CD4-positive, alpha-beta T cell treated with Interleukin-6 for 4 hours (primary cell): ENCODE measurements at regions not wholly inside any gene's neighbourhood (a gene's known extent, or its start where the extent isn't known, plus 50 kb on each side); places are given as distances from the start of the nearest gene placed in this dataset.

Experiments
- DNase-seq: peaks from one replicate; pipeline ENCODE4 v3.0.0-alpha.2; 2020; ENCODE audit warnings: mixed read lengths

DNA sequence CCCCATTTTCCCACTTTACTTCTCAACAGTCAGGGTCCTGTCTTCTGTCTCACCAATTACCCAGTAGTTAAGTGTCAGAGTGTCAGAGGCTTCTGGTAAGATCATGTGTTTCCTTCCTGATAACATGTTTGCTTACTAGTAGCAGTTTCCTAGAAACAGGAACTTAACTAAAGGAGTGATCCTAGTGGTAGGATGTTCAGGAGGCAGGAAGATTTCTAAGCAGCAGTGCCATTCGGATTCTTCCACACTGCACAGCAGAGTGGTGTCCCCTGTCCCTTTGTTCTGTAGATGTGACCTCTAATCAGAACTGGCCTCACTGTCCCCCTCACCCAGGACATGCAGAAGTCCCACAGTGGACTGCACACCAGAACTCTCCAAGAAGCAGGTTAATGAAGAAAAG lies 221.8 kb upstream of the OSR1 start:
- no peak for DNase-seq

GRCh38 chr2:19579461-19579860 lies 221.0 kb upstream of the OSR1 start:
- DNase-seq: no peak

GRCh38 chr2:19577723-19578122 lies 219.3 kb upstream of the OSR1 start:
- no peak for DNase-seq

GRCh38 chr2:19576411-19576810 lies 218.0 kb upstream of the OSR1 start:
- no peak for DNase-seq

GRCh38 chr2:19575641-19576040 lies 217.2 kb upstream of the OSR1 start:
- no peak for DNase-seq

DNA sequence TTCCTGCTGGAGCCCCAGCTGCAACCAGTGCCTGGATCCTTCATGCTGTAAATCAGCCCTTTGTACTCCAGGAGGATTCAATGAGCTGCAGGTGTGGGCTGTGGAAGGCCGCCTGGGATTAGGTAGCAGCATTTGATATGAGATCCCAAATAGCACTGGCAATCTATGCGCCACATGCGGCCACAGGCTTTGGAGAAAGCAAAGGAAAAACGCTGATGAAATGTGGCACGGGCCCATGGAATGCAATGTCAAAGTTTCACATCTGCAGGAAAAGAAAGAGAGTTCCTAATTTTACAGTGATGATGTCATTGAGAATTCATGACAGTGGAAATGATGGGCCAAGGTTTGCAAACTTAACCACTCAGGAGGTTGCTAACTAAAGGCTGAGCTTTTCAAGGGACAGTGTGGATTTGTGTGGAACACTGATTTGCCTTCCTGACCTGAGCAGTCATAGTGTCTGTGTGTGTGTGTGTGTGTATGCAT lies 216.4 kb upstream of the OSR1 start:
- no peak for DNase-seq

DNA sequence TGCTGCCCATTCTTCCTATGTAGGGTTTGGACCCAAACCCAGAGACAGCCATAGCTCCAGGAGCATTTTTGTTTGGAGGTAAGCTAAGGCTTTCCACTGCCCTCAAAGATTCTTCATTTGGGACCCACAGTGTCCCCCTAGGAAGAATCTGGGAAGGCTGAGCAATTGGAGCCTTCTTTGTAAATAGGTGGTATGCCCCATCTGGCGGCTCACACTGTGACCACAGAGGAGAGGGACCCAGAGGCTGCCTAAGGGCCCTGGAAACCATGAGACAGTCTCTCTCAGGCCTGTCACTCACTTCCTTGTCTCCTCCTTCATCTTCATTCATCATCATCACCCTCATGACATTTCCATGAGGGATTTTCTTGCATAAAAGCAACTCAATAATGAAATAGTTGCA lies 215.4 kb upstream of the OSR1 start:
- no peak for DNase-seq

DNA sequence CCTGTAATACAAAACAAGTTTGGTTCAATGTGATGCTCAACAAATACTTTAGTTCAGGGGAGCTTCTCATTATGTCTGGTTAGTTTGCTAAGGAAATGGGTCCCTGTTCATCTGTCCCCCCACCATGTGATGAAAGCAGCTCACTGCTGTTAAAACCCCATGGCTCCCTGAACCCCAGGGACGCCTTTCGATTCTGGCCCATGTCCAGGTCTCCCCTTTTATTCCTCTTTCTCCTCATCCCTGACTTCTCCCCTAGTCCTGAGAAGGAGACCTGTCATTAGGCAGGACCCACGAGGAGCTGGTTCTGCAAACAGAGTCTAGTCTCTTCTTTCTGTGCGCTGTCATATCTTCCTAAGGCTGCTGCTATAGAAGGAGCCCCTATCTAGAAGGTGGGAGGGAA lies 213.3 kb upstream of the OSR1 start:
- DNase-seq: no peak

DNA sequence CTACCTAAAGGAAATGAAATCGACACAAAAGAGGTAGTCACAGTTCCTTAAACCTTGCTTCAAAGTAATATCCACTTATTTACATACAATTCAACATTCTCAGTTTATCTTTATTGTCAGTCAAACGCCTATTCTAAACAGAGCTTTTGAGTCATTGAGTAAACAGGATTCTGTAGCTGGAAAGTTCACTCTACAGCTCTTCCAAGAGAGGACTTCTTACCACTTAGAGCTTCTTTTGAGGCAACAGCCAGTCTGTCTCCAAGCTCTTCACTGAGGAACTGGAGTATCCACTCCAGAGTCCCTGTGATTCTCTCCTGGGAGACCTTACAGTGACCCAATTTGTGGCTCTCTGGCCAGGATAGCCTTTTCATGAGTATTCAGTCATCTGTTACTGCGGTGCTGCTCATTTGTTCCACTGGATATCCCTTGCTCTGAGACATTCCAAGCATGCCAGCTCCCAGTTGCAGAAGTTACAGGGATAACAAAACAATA lies 210.9 kb upstream of the OSR1 start:
- no peak for DNase-seq

GRCh38 chr2:19568809-19569208 lies 210.4 kb upstream of the OSR1 start:
- DNase-seq: no peak

DNA sequence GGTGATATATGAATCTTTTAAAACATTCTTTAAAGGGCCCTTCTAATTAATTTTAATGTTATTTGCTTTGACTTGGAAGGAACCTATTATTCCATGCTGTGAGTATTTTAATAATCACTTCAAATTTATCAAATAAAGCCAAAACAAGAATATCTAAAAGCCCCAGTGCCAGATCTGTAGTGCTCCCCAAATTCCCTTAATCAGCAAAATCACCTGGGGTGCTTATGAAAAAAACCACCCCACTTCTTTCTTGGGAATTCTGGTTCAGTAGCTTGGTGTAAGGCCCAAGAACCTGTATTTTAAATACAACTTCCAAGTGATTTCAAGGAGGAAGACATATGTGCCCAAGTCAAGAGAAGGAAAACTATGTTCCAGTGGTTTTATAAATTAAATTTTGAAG lies 202.4 kb upstream of the OSR1 start:
- no peak for DNase-seq

DNA sequence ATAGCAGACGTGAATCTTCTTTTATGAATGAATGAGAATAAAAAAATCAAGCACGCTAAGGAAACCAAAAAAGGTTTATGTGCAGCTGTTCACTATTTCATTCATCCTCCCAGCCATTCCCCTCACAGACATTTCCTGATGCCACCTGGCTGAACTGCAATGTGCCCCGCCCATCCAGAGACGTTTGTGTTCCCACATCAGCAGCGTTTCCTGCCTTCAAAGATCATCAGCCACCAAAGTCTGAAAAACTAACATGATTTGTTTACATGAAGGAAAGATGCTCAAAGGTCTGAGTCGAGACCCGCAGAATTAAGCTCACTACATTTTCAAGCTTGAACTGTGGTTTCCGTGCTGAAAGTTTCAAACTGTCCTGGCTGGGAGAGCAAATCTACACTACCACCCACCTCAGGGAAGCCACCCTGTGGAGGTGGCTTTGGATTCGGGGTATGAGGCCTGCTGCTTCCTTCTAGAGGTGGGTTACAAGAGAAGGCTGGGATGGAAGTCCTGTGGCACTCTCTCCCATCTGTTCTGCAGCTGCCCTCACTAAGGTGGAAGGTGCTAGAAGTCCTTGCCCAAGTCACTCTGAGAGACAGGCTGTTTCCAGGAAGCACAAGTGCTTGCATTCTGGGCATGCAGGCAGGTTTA lies 201.3 kb upstream of the OSR1 start:
- no peak for DNase-seq

DNA sequence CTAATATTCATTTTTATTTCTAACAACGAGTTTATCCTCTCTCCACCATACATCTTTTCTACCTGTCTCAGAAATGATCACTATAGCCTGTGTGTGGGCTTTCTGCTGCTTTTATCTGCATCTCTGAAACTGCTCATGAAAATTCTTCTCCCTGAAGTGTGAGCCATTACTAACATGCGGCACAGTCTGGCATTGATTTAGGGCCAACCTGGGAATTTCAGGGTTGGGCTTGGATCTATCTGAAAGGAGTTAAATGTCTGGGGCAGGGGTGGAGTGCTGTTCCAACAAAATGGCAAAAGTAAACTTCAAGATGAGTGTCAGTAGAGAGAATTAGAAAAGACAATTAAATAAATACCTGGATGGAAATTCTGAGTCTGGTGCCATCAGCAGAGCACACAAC lies 198.2 kb upstream of the OSR1 start:
- DNase-seq: no peak

DNA sequence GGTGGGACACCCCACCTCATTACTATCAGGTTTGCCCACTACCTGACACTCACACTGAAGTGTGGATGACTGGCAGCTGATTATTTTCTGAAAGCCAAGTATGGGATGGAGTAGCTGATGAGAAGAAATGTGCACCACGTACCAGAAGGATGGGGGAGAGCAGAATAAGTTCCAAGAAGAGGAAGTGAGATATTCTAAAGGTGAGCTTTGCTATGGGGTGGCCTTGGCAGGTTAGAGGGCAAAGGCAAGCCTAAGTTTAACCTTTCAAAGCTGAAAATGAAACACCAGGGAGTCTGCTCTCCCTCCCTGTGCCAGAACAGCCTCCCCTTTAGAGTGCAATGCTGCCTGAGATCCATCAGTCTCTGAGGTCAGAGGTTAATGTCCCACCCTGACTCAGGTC lies 196.1 kb upstream of the OSR1 start:
- DNase-seq: no peak

- DNase-seq: no peak
Measured at GRCh38 chr2:19552270-19552669, 193.8 kb upstream of the OSR1 start.

GRCh38 chr2:19550750-19551149 lies 192.3 kb upstream of the OSR1 start:
- DNase-seq: no peak

- no peak for DNase-seq
Measured at GRCh38 chr2:19549821-19550220, 191.4 kb upstream of the OSR1 start.

- no peak for DNase-seq
Measured at GRCh38 chr2:19548116-19548515, 189.7 kb upstream of the OSR1 start.

DNA sequence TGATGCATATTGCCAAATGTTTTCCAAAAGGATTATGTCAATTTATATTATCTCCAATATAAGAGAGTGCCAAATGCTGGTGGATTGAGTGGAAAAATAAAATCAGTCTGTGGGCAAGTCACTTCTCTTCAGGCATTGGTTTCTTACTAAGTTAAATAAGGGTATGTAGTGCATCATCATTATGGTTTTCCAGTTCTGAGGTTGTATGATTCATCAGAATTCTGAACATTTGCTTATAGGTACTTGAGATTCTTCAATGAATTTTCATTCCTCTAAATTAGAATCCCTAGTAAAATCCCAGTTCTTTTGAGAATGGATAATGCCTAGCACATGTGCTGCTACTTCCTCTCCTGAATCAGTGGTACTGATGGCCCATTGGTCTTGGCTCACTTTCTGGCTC lies 188.9 kb upstream of the OSR1 start:
- no peak for DNase-seq

DNA sequence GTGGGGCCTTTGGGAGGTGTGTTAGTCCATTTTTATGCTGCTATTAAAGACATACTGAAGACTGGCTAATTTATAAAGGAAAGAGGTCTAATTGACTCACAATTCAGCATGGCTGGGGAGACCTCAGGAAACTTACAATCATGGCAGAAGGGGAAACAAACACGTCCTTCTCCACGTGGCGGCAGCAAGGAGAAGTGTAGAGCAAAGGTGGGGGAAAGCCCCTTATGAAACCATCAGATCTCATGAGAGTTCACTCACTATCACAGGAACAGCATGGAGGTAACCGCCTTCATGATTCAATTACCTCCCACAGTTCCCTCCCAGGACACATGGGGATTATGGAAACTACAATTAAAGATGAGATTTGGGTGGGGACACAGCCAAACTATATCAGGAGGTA lies 187.1 kb upstream of the OSR1 start:
- no peak for DNase-seq

- no peak for DNase-seq
Measured at GRCh38 chr2:19543663-19544383, 185.4 kb upstream of the OSR1 start.

- DNase-seq: no peak
Measured at GRCh38 chr2:19542796-19543662, 184.6 kb upstream of the OSR1 start.

GRCh38 chr2:19541884-19542283 lies 183.5 kb upstream of the OSR1 start:
- no peak for DNase-seq
